NCI-H2029 (cell line): ENCODE measurements at regions not wholly inside any gene's neighbourhood (a gene's known extent, or its start where the extent isn't known, plus 50 kb on each side); places are given as distances from the start of the nearest gene placed in this dataset.

Source experiments
- DNase-seq: peaks from one replicate; lab custom pipeline; 2025; lab: John Stamatoyannopoulos, UW

- no peak for DNase-seq
Measured at GRCh38 chr11:119906376-119906775, 177.4 kb upstream of the NECTIN1 start.

DNA sequence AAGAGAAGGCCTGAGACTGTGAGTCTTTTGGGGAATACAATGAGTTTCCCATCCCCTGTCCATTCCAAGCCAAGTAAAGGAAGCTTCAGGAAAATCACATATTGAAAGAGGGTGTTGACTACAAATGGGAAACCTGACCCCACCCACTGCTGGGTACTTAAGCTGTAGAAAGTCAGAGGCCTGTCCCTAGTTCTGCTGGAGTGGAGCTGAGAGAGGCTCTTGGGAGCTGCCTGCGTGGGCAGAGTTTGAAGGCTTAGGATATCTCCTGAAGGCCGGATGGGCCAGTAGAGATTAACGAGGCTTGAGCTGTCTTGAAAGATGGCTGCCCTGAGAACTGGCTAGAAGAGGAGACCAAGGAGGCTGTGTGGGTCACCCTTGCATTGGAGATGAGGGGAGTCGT lies 176.2 kb upstream of the NECTIN1 start:
- DNase-seq, result no peak

DNA sequence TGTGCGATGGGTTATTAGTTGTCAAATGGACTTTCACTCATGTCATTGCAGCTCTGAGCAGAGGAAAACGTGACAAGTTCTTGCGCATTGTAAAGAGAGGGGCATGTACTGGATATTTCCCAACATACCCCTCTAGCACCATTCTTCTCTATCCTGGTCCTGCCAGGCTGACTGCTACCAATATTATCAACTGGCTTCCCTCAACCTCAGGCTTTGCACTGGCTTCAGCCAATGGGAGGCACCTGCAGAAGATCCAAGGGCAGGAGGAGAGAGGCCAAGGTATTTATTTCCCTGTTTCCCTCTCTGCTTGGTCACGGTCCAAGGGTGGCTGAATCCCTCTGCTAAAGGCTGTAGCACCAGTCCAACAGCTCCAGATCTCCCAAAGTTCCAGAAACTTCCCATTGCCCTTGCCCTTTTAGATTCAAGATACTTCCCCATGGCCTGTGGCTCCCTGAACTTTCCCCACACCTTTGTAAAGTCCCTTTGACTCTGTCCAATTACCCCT lies 175.6 kb upstream of the NECTIN1 start:
- DNase-seq, result no peak

- DNase-seq, result no peak
Measured at GRCh38 chr11:119903821-119904220, 174.8 kb upstream of the NECTIN1 start.

DNA sequence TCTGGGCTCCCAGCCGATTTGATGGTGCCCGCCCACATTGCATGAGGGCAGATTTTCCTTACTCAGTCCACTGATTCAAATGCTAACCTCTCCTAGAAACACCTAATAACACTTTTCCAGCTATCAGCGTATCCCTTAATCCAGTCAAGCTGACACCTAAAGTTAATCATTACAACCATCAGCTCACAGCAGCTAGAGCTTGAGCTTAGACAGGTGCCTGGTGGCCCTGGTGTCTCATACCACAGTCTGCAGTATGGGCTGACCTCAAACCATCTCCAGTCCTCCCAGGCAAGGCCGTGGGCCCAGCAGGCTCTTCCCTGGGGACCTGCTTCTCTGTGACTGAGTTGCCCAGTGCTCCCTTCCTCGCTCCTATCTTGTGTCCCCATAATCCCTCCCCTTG lies 174.4 kb upstream of the NECTIN1 start:
- no peak for DNase-seq

- DNase-seq, result no peak
Measured at GRCh38 chr11:119902656-119903231, 173.7 kb upstream of the NECTIN1 start.

GRCh38 chr11:119901657-119902577 lies 172.9 kb upstream of the NECTIN1 start:
- DNase-seq, result no peak

DNA sequence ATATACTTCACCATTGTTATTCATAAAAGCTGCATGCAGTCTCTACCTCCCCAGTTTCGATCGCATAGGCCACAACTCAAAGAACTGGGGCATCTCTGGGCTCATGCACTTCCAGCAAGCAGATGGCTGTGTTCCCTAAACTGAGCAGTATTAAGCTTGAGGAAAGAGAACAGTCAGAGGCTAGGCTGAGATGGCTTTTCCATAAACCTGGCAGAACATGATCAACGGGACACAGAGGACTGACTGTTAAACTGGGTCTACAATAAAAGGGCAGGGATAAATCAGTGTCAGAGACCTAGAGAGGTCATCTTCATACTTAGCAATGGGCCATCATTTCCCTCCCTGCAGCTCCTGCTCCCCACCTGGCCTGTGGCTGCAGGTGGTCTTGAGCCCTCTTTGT lies 171.0 kb upstream of the NECTIN1 start:
- no peak for DNase-seq

GRCh38 chr11:119897576-119897975 lies 168.6 kb upstream of the NECTIN1 start:
- no peak for DNase-seq

- no peak for DNase-seq
Measured at GRCh38 chr11:119897046-119897440, 168.0 kb upstream of the NECTIN1 start.

DNA sequence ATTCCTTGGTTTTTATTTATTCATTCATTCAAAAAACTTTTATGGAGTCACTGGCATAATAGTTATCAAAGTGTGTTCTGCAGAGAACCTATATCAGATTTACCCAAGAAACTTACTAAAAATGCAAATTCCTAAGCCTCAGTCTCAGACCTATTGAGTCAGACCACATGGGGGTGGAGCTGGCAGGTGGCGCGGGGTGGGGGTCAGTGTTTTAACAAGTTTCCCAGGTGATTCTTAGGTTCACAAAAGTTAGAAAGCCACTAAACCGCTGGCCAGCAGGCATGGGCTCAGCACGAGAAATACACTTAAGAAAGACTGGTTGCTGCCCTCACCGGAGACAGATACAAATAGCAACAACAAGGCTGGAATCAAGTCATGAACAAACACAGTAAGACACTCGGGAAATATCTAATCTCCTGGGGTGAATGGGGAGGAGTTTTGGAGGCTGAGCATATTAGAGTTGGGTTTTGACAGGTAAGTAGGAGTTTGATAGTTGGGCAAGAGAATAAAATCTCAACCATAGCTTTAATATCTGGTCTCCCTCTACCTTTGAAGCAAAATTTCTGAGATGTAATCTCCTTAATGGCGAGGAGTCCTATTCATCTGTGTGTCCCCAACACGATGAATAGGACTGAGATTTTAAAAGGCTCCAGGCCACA lies 167.5 kb upstream of the NECTIN1 start:
- DNase-seq, result no peak

DNA sequence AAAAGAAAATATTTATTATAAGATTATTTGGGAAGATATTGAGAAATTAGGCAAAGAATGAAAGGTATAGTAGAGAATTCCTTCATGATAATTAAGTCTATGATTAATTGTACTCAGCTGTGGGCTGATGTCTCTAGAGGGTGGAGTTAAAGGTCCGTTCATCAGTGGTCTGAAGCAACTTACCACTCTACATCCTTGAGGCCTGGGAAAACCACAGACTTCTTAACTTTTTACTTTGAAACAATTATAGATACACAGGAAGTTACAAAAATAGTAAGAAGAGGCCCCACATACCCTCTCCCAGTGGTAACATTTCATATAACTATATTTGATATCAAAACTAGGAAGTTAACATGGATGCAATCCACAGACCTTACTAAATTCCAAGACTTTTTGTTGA lies 167.0 kb upstream of the NECTIN1 start:
- DNase-seq, result no peak

DNA sequence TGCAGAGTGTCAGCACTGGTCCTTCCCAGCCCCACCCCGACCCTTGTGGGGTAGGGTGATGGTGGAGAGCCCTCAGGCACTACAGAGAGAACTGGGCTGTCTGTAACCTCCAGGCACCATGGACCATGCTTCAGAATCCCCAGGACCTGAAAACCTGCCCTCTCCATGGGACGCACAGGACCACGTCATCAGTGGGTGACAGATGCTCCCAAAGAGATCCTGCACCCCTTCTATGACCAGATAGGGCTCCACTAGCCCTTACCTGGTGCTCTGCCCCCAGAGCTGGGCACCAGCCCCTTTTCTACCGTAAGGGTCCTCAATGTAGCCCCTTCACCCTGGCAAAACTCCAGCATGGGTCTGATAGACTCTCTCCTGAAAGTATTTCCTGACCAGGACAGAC lies 165.9 kb upstream of the NECTIN1 start:
- no peak for DNase-seq

DNA sequence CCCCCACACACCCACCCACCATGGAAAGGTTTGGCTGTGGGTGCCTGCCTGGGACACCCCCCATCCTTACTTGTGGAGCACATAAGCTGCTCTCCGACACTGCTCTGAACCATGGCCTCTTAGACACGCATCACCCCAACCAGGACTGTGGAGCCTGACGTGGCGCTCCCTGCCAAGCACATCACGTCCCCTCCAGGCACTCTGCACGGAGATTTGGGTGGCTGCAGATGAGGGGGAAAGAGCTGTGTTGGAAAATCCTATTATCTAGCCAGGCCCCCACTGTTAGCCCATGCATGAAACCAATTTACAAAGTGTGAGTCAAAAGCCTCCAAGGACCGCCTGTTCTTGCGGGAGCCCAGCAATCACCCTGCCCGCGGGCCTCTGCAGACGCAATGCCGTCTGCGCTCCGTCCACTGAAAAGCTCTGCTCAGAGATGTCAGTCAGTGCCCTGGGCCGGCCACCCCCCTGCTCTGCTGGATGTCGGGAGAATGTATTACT lies 163.4 kb upstream of the NECTIN1 start:
- no peak for DNase-seq

DNA sequence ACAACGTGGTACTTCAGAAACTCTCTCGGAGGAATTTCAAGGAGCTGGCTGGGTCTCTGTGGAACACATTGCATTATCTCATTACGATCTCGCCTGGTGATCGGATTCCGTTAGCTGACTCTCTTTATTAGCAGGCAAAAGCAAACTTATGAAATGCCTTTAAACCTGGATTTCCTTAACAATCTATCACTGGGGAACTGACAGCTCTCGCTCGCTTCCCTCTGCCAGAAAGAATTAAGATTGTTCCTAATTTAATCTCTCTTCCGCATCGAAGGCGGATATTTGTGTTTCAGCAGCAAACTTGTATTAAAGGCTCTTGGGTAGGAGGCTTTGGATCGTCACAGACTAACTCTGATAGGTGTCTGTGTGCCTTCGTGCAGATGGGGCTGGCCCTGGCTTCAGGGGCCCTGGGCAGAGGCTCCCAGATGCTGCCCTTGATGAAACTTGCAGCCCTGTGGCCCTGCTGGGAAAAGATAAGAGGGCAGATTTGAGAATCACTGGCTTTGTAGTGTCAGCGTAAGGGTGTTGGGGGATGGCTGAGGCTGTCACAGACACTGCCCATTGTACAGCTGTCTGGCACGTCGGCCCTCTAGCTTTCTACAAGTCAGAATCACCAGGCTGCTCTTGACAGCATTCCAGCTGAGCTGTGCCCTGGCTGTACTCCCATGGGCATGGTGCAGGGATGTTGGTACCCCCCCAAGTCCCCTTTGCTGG lies 162.2 kb upstream of the NECTIN1 start:
- DNase-seq, result no peak

DNA sequence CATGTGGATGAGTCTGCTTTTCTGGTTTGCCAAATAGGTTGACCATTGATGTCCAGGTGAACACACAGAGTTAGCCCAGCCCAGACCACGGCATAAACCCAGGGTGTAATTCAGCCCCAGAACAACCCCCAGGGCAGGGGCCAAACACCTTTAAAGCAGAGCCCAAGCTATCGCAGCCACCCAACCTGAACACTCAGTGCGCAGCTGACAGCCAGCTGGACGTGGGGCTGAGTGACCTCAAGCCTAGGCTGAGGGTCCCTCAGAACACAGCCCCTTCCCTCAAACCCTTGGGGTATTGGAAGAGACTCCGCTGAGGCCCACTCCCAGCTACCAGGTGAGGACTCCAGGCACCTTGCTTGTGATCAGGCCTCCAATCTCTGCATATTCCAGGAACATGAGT lies 161.5 kb upstream of the NECTIN1 start:
- DNase-seq, result no peak

DNA sequence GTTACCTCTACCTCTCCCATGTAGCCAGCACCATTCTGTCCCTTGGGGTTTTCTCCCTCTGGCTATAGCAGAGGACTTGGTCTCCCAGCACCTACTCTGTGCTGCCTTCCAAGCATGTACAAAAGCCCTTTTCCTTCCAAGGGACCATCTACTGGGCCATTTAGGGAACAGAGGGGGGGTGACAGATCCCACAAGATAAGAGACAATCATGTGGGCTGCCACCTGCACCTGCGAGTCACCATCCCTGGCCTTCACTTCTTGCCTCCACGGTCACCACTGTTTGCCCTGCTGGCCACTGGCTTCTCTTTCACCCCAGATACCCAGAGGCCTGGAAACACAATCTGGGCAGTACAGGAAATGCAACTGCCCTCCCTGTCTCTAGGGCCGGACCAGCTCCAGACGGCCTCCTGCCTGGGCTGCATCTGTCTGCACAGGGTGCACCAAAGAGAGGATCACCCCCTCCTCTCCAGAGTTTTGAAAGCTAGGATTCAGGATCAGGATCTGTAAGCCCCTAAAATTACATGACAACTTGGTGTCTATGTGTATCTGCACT lies 160.8 kb upstream of the NECTIN1 start:
- DNase-seq, result no peak

- no peak for DNase-seq
Measured at GRCh38 chr11:119889111-119889510, 160.1 kb upstream of the NECTIN1 start.

DNA sequence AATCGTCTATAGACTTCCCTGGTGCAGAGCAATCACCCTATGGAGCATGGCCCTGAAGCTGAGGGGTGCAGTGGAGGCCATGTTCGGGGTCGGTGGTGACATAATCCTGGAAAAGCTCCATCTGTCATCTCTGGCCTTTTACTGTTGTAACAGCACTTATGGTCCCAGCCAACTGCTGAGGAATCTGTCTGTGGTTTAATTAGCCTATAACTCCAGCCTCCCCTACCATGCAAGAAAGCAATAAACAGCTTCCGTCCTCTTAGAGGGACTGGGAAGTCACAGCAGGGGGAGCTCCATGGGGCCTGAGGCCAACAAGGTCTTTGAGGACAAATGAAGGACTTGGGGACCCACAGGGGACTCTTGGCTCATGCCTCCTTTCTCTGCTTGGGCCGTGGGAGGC lies 159.1 kb upstream of the NECTIN1 start:
- DNase-seq, result no peak

DNA sequence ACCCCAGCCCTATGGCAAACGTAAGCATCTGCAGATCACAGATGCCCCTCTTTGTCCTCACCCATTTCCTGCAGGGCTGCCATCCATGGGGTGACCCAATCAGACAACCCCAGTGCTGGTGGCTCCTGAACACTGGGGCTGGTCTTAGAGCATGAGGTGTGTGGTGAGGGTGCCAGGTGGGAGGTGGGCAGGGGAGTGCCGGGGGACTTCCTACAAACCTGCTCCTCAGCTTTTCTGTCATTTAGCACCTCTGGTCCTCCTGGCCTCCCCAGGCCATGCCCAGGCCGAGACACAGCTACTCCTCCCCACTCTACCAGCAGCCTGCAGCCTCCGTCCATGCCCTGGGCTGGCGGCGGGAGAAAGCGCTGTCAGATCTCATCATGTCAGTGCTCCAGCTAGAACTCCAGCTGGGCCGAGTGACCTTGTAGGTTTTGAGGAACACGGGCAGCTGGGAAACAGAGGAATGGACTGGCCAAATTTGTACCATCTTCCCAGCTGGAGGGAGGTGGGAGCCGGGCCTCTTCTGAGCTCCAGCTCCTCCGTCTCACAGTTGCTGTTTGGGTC lies 157.7 kb upstream of the NECTIN1 start:
- no peak for DNase-seq

DNA sequence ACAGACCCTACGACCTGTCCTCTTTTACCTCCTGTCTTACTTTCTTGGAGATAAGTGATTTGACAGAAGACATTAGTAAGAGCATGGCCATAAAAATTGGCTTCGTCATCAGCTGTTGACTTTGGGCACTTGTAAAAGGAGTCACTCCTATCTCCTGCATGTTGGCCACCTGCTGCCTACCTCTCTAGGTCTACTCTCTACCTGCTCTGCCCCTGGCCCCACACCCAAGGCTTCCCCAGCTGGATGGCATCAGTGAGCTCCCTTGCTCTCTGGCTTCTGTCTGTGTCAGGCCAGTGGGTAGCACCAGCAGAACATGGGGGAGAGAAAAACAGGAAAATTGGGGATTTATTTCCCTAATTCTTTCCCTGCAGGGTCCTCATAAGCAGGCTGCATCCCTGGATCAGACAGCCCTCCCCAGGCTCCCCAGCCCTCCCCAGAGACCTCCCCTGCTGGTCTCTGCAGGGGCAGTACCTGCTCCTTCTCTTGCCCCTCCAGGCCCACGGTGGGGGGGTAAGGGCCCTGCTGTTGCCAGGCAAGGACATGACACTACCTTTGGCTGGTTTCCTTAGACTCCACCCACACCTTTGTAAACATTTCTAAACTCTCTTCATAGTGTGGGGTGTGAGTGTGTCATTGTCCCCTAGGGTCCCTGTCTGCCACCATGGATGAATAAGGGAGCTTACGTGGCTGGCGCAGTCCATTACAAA lies 157.0 kb upstream of the NECTIN1 start:
- DNase-seq, result peak; percentile 13
